NB4 (cell line): ENCODE measurements at regions not wholly inside any gene's neighbourhood (a gene's known extent, or its start where the extent isn't known, plus 50 kb on each side); places are given as distances from the start of the nearest gene placed in this dataset.
"Not testable (repeated sequence)": the region's sequence is repeated elsewhere in the genome, so short reads cannot be mapped to it uniquely, and the experiment has no call there.

ENCODE experiments used
- DNase-seq: peaks from one replicate; pipeline ENCODE4 v3.0.0; 2010; ENCODE audit warnings: low read depth
- H3K4me3 ChIP-seq: one replicate; pipeline ENCODE4 v1.5.1; 2011; ENCODE audit warnings: mild to moderate bottlenecking, low read depth, low read length, moderate library complexity
- CTCF ChIP-seq: IDR thresholded peaks from one replicate; pipeline ENCODE4 v1.5.1; 2012; ENCODE audit warnings: low read depth, low read length
- MAX ChIP-seq: IDR thresholded peaks from 2 replicates; pipeline ENCODE4 v1.6.1; 2011; ENCODE audit warnings: low read depth, low read length
- MYC ChIP-seq: IDR thresholded peaks from 2 replicates; pipeline ENCODE4 v1.6.1; 2011; ENCODE audit warnings: low read depth, low read length
- POLR2A ChIP-seq: IDR thresholded peaks from 2 replicates; pipeline ENCODE4 v1.6.1; 2011; ENCODE audit warnings: mild to moderate bottlenecking; ENCODE audit not compliant: insufficient read length; ENCODE audit errors: extremely low read depth

- TF ChIP-seq MYC (no peak), POLR2A (no peak)
These were observed 62.7 kb upstream of the ABLIM1 start for GRCh38 chr10:114720685-114721278.

GRCh38 chr10:114722136-114722535 is 64.1 kb upstream of the ABLIM1 start:
- H3K4me3 ChIP-seq, DNase-seq: not testable (repeated sequence)

More at GRCh38 chr10:114720685-114721278, 62.7 kb upstream of the ABLIM1 start:
- H3K4me3 ChIP-seq = no peak overlapping the region
- no peak for DNase-seq

- no peak for DNase-seq
- TF ChIP-seq MAX = no peak
- TF ChIP-seq MYC = no peak
- no peak for TF ChIP-seq CTCF
- no peak for TF ChIP-seq POLR2A
- H3K4me3 ChIP-seq = no peak overlapping the region
These were observed 65.3 kb upstream of the ABLIM1 start for GRCh38 chr10:114723361-114723760.

- TF ChIP-seq MAX = no peak
- TF ChIP-seq CTCF = no peak
- no peak for TF ChIP-seq POLR2A
- TF ChIP-seq MYC = no peak
- no peak overlapping the region for H3K4me3 ChIP-seq
- no peak for DNase-seq
These were observed 66.1 kb upstream of the ABLIM1 start for GRCh38 chr10:114723991-114724715.

GRCh38 chr10:114724716-114725106 is 66.6 kb upstream of the ABLIM1 start:
- TF ChIP-seq CTCF (no peak), MAX (no peak), POLR2A (no peak), MYC (no peak)
- DNase-seq = no peak
- no peak overlapping the region for H3K4me3 ChIP-seq

- no peak overlapping the region for H3K4me3 ChIP-seq
- TF ChIP-seq MAX (no peak), CTCF (no peak), MYC (no peak), POLR2A (no peak)
- DNase-seq = no peak
These were observed 68.8 kb upstream of the ABLIM1 start for GRCh38 chr10:114726820-114727271.
